ENCODE measurements at regions not wholly inside any gene's neighbourhood (a gene's known extent, or its start where the extent isn't known, plus 50 kb on each side); places are given as distances from the start of the nearest gene placed in this dataset.

- TF ChIP-seq, protein P1, sequence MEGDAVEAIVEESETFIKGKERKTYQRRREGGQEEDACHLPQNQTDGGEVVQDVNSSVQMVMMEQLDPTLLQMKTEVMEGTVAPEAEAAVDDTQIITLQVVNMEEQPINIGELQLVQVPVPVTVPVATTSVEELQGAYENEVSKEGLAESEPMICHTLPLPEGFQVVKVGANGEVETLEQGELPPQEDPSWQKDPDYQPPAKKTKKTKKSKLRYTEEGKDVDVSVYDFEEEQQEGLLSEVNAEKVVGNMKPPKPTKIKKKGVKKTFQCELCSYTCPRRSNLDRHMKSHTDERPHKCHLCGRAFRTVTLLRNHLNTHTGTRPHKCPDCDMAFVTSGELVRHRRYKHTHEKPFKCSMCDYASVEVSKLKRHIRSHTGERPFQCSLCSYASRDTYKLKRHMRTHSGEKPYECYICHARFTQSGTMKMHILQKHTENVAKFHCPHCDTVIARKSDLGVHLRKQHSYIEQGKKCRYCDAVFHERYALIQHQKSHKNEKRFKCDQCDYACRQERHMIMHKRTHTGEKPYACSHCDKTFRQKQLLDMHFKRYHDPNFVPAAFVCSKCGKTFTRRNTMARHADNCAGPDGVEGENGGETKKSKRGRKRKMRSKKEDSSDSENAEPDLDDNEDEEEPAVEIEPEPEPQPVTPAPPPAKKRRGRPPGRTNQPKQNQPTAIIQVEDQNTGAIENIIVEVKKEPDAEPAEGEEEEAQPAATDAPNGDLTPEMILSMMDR (IDR thresholded peaks at IDR 0.05) = no peak
- TF ChIP-seq POLR2AphosphoS5 (IDR thresholded peaks at IDR 0.05) = no peak
- no peak for TF ChIP-seq EP300 (IDR thresholded peaks at IDR 0.05)
- no peak for TF ChIP-seq POLR2A (IDR thresholded peaks at IDR 0.05; ENCODE audit: low read depth)
Observed at GRCh38 chr7:26916779-26917320, 52.5 kb upstream of the SKAP2 start.
